ENCODE measurements at regions not wholly inside any gene's neighbourhood (a gene's known extent, or its start where the extent isn't known, plus 50 kb on each side); places are given as distances from the start of the nearest gene placed in this dataset.

DNA sequence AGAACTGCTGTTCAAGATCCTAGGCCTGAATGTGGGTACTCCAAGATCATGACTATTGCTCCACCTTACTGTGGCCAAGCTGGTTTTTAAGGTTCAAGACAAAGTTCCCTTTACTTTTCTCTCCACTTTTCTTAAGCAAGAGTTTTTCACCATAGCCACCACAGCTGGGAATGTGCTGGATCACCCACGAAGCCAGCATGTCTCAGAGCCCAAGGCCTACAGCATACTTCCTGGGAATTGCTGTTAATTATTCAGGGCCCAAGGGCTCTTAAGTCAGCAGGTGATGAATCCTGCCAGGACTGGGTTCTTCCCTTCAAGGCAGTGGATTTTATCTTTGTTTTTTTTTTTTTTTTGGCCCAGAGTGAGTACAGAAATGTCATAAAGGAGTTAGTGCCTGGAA is 149.4 kb upstream of the TUSC1 start (continued):
- TF ChIP-seq, protein P1, sequence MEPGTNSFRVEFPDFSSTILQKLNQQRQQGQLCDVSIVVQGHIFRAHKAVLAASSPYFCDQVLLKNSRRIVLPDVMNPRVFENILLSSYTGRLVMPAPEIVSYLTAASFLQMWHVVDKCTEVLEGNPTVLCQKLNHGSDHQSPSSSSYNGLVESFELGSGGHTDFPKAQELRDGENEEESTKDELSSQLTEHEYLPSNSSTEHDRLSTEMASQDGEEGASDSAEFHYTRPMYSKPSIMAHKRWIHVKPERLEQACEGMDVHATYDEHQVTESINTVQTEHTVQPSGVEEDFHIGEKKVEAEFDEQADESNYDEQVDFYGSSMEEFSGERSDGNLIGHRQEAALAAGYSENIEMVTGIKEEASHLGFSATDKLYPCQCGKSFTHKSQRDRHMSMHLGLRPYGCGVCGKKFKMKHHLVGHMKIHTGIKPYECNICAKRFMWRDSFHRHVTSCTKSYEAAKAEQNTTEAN (CRISPR knock-in tag; IDR thresholded peaks at IDR 0.05): no peak

DNA sequence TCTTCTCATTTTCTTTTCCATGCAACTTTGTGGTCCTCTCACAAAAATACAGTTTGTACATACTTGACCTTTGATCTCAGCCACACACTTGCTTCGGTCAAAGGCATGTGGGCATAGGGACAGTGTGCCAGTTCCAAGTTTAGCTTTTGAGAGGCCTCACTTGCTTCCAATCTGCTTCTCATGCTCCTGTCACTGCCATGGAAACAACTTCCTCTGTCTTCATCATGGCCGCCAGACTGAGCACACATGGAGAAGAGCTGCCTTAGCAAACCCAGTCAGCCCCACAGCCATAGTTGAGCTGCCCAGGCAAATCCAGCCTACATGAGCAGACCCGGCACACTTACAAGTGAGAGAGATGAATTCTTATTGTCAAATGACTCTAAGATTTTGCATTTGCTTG is 138.2 kb upstream of the TUSC1 start:
- Mint-ChIP-seq H3K9me3 (peaks cover under 1% of the 10 kb centered on the region; the same call in 1 of the 2 replicates), H3K4me3 (no peak overlapping the region), H3K27me3 (ENCODE audit: low read depth) (no peaks in the 10 kb centered on the region), H3K36me3 (no peaks in the 10 kb centered on the region), H3K4me1 (no peaks in the 10 kb centered on the region), H3K27ac (no peak overlapping the region)
- ChIA-PET POLR2A (no interaction called here), CTCF (no interaction called here)
- TF ChIP-seq ZNF219 (CRISPR knock-in tag; IDR thresholded peaks at IDR 0.05; ENCODE audit: borderline replicate concordance) (no peak), PRRX2 (CRISPR knock-in tag; IDR thresholded peaks at IDR 0.05) (no peak), GABPB1 (CRISPR knock-in tag; IDR thresholded peaks at IDR 0.05) (no peak), ZNF416 (CRISPR knock-in tag; IDR thresholded peaks at IDR 0.05) (no peak), TP53 (CRISPR knock-in tag; IDR thresholded peaks at IDR 0.05) (no peak), NFYB (CRISPR knock-in tag; conservative IDR thresholded peaks at IDR 0.05; ENCODE audit: low read depth) (no peak), ETV6 (CRISPR knock-in tag; IDR thresholded peaks at IDR 0.05) (no peak), HMGA2 (CRISPR knock-in tag; IDR thresholded peaks at IDR 0.05) (no peak), ELF4 (CRISPR knock-in tag; IDR thresholded peaks at IDR 0.05; ENCODE audit: low read depth) (no peak), OVOL2 (CRISPR knock-in tag; IDR thresholded peaks at IDR 0.05; ENCODE audit: borderline replicate concordance) (no peak), ZNF121 (CRISPR knock-in tag; IDR thresholded peaks at IDR 0.05) (no peak), ZBTB21 (CRISPR knock-in tag; IDR thresholded peaks at IDR 0.05; ENCODE audit: borderline replicate concordance) (no peak), NR1H2 (CRISPR knock-in tag; IDR thresholded peaks at IDR 0.05) (no peak)
- TF ChIP-seq, protein P2, sequence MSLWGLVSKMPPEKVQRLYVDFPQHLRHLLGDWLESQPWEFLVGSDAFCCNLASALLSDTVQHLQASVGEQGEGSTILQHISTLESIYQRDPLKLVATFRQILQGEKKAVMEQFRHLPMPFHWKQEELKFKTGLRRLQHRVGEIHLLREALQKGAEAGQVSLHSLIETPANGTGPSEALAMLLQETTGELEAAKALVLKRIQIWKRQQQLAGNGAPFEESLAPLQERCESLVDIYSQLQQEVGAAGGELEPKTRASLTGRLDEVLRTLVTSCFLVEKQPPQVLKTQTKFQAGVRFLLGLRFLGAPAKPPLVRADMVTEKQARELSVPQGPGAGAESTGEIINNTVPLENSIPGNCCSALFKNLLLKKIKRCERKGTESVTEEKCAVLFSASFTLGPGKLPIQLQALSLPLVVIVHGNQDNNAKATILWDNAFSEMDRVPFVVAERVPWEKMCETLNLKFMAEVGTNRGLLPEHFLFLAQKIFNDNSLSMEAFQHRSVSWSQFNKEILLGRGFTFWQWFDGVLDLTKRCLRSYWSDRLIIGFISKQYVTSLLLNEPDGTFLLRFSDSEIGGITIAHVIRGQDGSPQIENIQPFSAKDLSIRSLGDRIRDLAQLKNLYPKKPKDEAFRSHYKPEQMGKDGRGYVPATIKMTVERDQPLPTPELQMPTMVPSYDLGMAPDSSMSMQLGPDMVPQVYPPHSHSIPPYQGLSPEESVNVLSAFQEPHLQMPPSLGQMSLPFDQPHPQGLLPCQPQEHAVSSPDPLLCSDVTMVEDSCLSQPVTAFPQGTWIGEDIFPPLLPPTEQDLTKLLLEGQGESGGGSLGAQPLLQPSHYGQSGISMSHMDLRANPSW (CRISPR knock-in tag; conservative IDR thresholded peaks at IDR 0.05; ENCODE audit: low read depth): no peak
- TF ChIP-seq, protein P3, sequence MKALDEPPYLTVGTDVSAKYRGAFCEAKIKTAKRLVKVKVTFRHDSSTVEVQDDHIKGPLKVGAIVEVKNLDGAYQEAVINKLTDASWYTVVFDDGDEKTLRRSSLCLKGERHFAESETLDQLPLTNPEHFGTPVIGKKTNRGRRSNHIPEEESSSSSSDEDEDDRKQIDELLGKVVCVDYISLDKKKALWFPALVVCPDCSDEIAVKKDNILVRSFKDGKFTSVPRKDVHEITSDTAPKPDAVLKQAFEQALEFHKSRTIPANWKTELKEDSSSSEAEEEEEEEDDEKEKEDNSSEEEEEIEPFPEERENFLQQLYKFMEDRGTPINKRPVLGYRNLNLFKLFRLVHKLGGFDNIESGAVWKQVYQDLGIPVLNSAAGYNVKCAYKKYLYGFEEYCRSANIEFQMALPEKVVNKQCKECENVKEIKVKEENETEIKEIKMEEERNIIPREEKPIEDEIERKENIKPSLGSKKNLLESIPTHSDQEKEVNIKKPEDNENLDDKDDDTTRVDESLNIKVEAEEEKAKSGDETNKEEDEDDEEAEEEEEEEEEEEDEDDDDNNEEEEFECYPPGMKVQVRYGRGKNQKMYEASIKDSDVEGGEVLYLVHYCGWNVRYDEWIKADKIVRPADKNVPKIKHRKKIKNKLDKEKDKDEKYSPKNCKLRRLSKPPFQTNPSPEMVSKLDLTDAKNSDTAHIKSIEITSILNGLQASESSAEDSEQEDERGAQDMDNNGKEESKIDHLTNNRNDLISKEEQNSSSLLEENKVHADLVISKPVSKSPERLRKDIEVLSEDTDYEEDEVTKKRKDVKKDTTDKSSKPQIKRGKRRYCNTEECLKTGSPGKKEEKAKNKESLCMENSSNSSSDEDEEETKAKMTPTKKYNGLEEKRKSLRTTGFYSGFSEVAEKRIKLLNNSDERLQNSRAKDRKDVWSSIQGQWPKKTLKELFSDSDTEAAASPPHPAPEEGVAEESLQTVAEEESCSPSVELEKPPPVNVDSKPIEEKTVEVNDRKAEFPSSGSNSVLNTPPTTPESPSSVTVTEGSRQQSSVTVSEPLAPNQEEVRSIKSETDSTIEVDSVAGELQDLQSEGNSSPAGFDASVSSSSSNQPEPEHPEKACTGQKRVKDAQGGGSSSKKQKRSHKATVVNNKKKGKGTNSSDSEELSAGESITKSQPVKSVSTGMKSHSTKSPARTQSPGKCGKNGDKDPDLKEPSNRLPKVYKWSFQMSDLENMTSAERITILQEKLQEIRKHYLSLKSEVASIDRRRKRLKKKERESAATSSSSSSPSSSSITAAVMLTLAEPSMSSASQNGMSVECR (CRISPR knock-in tag; IDR thresholded peaks at IDR 0.05; ENCODE audit: borderline replicate concordance): no peak
- TF ChIP-seq, protein P4, sequence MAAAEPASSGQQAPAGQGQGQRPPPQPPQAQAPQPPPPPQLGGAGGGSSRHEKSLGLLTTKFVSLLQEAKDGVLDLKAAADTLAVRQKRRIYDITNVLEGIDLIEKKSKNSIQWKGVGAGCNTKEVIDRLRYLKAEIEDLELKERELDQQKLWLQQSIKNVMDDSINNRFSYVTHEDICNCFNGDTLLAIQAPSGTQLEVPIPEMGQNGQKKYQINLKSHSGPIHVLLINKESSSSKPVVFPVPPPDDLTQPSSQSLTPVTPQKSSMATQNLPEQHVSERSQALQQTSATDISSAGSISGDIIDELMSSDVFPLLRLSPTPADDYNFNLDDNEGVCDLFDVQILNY (CRISPR knock-in tag; IDR thresholded peaks at IDR 0.05): no peak
- TF ChIP-seq, protein P5, sequence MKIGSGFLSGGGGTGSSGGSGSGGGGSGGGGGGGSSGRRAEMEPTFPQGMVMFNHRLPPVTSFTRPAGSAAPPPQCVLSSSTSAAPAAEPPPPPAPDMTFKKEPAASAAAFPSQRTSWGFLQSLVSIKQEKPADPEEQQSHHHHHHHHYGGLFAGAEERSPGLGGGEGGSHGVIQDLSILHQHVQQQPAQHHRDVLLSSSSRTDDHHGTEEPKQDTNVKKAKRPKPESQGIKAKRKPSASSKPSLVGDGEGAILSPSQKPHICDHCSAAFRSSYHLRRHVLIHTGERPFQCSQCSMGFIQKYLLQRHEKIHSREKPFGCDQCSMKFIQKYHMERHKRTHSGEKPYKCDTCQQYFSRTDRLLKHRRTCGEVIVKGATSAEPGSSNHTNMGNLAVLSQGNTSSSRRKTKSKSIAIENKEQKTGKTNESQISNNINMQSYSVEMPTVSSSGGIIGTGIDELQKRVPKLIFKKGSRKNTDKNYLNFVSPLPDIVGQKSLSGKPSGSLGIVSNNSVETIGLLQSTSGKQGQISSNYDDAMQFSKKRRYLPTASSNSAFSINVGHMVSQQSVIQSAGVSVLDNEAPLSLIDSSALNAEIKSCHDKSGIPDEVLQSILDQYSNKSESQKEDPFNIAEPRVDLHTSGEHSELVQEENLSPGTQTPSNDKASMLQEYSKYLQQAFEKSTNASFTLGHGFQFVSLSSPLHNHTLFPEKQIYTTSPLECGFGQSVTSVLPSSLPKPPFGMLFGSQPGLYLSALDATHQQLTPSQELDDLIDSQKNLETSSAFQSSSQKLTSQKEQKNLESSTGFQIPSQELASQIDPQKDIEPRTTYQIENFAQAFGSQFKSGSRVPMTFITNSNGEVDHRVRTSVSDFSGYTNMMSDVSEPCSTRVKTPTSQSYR (CRISPR knock-in tag; IDR thresholded peaks at IDR 0.05): no peak
- TF ChIP-seq, protein P6, sequence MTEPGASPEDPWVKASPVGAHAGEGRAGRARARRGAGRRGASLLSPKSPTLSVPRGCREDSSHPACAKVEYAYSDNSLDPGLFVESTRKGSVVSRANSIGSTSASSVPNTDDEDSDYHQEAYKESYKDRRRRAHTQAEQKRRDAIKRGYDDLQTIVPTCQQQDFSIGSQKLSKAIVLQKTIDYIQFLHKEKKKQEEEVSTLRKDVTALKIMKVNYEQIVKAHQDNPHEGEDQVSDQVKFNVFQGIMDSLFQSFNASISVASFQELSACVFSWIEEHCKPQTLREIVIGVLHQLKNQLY (CRISPR knock-in tag; IDR thresholded peaks at IDR 0.05): no peak
- no peak for DNase-seq (ENCODE audit: low spot score)
- no peak for ATAC-seq
